NCI-H774 (cell line): ENCODE measurements at regions not wholly inside any gene's neighbourhood (a gene's known extent, or its start where the extent isn't known, plus 50 kb on each side); places are given as distances from the start of the nearest gene placed in this dataset.

Experiments
- DNase-seq: peaks from one replicate; lab custom pipeline; 2025; lab: John Stamatoyannopoulos, UW

- no peak for DNase-seq
Observed at GRCh38 chr6:4560221-4561077, 215.8 kb upstream of the CDYL start.

- no peak for DNase-seq
Observed at GRCh38 chr6:4559281-4559875, 216.8 kb upstream of the CDYL start.

DNA sequence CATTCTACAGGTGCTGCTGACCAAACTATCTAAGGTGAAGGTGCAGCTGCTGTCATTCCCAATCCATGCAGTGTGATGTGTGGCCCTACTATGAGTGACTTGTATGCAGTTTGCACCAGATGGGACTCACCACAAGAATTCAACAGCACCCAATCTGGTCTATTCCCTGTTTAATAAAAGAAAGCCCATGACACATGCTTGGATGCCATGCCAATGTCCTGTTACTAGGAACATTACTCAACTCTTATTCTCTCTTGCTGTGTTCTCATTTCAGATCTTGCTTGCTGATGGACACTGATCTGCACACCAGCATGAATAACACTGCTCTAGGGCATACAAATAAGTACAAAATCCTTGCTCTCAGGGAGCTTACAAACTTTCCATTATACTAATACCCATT lies 221.6 kb upstream of the CDYL start:
- no peak for DNase-seq

- no peak for DNase-seq
Observed at GRCh38 chr6:4553387-4553786, 222.8 kb upstream of the CDYL start.

DNA sequence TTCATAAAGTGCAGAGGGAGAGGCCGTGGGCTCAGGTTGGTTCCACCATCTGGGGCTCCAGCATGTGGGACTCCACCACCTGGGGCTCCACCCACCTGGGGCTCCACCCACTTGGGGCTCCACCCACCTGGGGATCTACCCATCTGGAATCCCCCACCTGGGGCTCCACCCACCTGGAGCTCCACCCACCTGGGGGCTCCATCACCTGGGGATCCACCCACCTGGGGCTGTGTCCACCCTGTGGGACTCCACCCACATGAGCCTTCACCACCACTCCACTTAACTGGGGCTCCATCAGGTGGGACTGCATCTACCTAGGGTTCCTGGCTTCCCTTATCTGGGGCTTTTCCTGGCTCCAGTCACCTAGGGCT lies 226.0 kb upstream of the CDYL start:
- no peak for DNase-seq

DNA sequence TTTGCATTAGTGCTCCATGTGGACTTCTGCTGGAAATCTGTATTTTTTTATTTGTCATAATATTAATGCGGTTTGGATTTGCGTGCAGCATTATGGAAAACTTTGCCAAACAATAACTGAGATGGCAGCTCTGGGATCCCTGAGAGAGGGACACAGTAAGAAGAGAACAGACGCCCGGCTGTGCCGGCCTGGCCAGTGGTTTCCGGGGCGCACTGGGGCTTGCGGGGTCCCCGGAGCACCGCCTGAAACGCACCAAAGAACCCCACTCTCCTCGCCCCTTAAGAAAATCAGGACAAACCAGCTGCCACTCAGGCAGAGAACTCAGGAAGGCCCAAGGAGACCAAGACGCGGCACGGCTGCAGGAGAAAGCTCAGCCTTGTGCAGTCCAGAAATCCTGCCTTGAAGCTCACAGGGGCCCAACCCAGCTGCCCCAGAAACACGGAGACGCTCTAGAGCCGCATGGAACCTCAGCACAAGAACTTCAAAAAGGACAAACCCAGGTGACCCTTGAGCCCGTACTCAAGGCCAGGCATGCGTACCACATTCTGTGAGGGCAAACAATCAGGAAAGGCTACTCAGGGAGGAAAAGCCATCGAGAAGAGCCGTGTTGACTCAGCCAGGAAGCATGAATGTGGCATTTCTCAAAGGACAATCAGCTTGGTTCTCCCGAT lies 226.5 kb upstream of the CDYL start:
- no peak for DNase-seq

DNA sequence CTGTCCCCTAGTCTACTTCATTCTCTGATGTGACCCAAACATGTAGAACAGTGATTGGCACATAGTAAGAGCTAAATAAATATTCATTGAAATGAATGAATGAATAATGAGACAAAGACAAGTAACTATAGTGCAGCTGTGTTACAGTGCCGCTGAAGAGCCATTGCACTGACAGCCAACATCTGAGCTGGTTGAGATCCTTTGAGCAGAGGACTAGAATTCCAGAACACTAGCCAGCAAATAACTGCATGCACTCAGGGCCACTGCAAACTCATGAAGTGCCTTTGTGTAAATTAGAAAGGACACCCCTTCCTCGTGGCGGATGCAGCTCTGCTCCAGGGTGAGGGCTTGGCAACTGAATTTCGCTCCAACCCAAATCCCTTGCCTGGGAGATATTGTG lies 230.3 kb upstream of the CDYL start:
- DNase-seq, result no peak

DNA sequence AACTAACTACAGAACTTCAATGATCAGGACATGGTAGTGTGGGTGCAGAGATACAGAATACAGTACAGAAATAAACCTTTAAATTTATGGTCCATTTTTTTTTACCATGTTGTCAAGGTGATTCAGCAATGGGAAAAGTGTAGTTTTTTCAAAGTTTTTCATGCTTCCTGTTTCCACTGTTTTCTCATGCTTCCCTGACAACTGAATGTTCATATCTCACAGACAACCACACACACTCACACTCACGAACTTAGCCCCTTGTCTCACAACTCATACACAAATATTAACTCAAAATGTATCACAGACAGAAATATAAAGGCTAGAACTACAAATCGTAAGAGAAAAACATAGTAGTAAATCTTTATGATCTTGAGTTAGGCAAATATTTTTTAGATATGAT lies 232.6 kb upstream of the CDYL start:
- DNase-seq, result no peak

DNA sequence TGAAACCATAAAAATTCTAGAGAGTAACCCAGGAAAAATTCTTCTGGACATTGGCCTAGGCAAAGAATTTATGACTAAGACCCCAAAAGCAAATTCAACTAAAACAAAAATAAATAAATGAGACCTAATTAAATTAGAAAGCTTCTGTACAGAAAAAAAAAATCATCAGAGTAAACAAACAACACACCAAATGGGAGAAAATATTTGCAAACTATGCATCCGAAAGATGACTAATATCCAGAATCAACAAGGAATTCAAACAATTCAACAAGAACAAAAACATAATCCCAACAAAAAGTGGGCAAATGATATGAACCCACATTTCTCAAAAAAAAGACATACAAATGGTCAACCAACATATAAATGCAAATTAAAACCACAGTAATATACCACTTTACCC lies 242.6 kb upstream of the CDYL start:
- DNase-seq, result no peak

DNA sequence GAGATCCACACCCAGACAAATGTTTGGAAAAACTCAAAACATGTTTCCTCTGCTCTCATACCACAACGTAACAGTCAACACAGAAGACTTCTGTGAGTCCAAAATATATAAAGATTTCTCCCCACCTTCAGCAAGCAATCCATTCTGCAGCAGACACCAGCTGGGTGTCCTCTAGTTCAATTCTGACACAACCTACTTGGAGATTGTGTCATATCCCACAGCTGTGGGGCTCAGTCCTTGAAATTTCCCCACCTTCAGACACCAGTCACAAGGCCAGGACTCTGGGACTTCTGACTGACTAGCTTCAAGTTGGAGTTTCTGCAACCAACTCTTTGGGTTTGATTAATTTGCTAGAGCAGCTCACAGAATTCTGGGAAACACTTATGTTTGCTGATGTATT lies 244.8 kb upstream of the CDYL start:
- no peak for DNase-seq

- DNase-seq, result no peak
Observed at GRCh38 chr6:4522453-4522852, 253.8 kb upstream of the CDYL start.

DNA sequence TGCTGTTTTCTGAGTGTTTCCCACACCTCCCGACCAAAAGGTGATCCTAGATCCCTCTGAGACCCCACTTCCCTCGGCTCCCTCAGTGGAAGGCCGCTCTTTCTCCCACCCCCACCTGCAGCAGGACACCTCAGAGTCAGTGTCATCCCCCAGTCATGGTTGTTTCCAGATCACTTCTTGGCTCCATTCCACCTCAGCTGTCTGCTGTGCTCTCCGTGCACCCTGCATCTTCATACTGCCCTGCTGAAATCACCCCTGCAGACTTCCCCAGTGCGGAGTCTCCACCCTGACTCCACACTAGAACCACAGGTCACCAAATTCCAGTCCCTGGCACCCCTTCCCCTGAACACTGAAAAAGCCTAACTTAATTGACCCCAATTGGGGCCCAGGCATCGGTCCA lies 255.1 kb upstream of the CDYL start:
- no peak for DNase-seq

- no peak for DNase-seq
Observed at GRCh38 chr6:4518506-4518905, 257.7 kb upstream of the CDYL start.

DNA sequence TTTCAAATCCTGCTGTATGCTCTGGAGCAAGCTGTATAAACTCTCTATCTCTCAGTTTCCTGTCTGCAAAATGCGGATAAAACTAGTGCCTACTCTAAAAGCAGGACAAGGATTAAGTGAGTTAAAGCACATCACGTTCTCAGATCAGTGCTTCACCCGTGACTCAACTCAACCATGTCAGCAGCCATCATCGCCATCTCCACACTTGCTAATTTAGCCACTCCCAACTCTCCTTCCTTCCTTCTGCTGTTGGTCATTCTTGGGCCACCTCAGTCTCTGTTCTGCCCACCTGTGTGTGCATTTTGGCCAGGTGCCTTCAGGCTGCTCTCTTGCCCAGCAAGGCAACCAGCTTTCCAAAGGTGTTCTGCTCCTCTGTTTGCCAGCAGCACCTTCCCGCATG lies 260.0 kb upstream of the CDYL start:
- no peak for DNase-seq

- no peak for DNase-seq
Observed at GRCh38 chr6:4513561-4513960, 262.6 kb upstream of the CDYL start.

DNA sequence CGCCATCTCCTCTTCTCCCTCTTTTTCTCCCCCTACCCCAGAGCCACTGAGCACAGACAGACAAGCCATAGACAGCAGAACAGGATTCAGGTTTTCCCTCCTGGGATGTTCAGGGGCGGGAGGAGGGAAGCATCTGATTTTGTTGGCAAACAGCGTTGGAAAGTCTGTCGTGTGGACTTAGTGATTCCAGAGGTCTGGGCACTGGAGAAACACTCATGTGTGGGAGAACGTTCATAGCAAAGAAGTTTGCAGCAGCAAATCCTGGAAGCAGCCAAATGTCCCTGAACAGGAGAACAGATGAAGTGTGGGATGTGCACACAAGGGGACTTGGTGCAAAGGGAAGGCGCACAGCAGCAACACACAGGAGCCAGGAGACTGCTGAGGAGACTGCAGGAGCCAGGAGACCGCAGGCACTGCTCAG lies 264.1 kb upstream of the CDYL start:
- no peak for DNase-seq

- no peak for DNase-seq
Observed at GRCh38 chr6:4511641-4512020, 264.6 kb upstream of the CDYL start.

- DNase-seq, result no peak
Observed at GRCh38 chr6:4510906-4511640, 265.1 kb upstream of the CDYL start.

DNA sequence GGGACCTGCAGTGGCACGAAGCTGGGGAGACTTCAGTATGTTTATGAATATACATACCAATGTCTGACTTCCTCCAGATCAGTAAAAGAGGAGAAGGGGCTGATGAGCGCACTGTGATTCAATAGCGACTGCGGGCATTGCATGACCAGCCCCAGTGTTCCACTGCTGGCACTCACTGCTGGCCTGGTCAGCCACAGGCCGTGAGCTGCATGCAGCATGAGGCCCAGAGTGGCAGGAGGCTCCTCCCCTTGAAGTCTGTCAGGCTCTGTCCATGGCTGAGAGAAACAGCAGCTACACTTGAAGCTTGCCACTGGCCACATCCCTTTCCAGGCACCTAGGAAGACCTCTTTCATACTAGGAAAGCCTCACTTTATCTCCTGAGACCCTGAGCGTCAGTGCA lies 265.9 kb upstream of the CDYL start:
- DNase-seq, result no peak

- no peak for DNase-seq
Observed at GRCh38 chr6:4509506-4509905, 266.7 kb upstream of the CDYL start.

- DNase-seq, result no peak
Observed at GRCh38 chr6:4506792-4507191, 269.4 kb upstream of the CDYL start.

GRCh38 chr6:4506223-4506622 lies 270.0 kb upstream of the CDYL start:
- DNase-seq, result no peak

DNA sequence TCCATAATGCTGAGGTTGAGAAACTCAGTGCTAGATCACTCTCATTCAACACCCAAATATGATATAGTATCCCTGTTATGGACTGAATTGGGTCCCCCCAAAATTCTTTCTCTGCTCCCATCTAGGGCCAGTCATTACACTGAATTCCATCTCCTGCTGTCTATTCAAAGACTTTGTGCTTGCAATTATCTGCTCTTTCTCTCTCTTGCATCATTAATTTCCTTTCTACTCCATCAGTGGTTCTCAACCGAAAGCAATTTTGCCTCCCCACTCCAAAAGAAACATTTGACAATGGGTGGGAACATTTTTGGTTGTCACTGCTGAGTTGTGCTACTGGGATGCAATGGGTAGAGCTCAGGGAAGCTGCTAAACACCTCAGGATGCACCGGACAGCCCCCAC lies 271.5 kb upstream of the CDYL start:
- no peak for DNase-seq
